HG03139 (cell line): ENCODE measurements at regions not wholly inside any gene's neighbourhood (a gene's known extent, or its start where the extent isn't known, plus 50 kb on each side); places are given as distances from the start of the nearest gene placed in this dataset.

Source experiments
- ATAC-seq: cut with Tn5 transposase; IDR thresholded peaks from one replicate; pipeline ENCODE4 v1.9.1; 2021; ENCODE audit not compliant: unreplicated experiment

- ATAC-seq: no peak
These were observed 841.4 kb downstream of the JRKL start for GRCh38 chr11:97231231-97231630.

GRCh38 chr11:97234016-97234415 is 844.2 kb downstream of the JRKL start:
- no peak for ATAC-seq

GRCh38 chr11:97237151-97237550 is 847.3 kb downstream of the JRKL start:
- no peak for ATAC-seq

GRCh38 chr11:97247601-97248000 is 857.8 kb downstream of the JRKL start:
- no peak for ATAC-seq

DNA sequence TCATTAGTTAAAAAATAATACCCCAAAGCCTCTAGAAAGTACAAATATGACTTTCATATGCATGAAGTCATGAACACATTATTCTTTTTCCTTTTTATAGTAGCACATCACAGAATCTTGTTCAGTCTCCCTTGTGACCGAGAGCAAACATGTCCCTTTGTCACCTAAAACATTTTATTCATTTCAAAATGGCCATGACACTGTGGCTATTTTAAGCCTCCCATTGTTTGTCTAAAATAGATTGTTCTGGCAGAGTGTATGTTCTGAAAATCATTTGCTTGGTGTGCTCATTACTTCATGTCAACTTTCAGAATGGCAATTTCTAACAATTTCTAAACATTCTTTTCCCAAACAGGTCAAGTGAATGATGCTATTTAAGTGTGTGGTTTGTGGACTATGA is 865.0 kb downstream of the JRKL start:
- no peak for ATAC-seq

DNA sequence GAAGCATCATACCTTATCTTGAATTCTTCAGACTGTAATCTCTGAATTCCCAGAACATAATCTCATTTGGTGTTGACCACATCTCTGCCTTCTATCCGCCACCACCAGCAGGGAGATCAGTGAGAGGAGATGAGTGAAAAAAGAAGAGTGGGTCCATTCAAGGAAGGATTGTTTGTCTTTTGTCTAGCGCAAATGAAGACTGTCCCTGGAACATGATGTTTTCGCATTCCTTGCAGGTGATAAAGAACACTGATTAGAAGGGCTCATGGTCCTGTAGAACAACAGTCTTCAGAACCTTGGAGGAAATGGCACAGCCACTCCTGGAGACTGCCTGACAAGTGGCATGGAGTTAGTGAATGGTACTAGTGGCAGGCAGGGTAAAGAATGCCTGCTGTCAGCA is 869.6 kb downstream of the JRKL start:
- ATAC-seq: no peak

DNA sequence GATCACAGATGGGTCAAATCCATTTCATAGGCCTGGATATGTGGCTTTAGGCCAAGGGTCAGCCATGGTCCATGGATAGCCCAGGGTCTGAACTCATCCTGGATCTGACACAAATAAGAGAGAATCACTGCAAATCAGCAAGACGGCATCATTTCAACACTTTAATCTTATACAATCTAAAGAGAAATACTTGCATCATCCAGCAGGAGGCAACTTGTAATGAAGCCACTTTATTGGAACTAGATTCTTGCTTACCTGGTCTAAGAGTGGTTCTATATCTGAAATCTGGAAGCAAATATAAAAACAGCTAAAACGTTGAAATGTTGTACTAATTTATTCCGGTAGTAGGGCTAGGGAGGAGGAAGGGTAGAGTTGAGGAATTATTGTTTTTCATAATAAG is 870.1 kb downstream of the JRKL start:
- no peak for ATAC-seq

GRCh38 chr11:97263183-97263858 is 873.5 kb downstream of the JRKL start:
- ATAC-seq: no peak

GRCh38 chr11:97269527-97269926 is 879.7 kb downstream of the JRKL start:
- no peak for ATAC-seq

- no peak for ATAC-seq
These were observed 889.5 kb downstream of the JRKL start for GRCh38 chr11:97279341-97279740.

DNA sequence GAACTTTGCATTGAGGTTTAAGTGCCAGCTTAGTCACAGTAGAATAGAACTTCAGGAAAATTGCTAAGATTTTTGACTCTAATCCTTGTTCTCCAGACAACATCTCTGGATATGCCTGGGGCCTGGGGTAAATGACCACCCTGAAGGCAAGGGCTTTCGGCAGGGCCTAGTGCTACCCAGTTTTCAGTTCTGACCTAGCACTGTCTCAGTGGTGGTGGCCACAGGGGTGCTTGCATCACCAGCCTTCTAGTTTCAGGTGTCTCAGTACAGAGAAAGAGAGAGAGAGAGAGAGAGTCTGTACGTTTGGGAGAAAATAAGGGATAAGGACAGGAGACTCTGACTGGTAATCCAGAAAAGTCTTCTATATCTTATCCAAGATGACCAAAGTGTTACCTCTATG is 890.5 kb downstream of the JRKL start:
- no peak for ATAC-seq

DNA sequence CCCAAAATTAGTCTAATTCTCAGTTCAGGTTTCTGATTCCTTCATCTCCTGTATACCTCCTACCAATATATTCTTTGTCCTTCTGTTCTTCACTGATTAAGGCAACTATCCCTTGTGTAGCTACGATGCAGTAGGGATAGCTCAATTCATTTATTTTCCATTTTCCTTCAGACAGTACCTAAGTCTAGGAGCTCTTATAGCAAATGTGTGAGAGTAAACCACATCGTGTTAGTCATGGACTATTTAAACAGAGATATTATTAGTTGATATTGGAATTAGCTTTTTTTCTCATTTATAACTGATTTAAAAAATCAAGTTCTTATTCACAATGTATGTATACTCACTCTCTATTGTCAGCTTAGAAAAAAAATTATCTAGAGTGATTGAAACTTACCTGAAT is 900.0 kb downstream of the JRKL start:
- no peak for ATAC-seq

- ATAC-seq: no peak
These were observed 900.7 kb downstream of the JRKL start for GRCh38 chr11:97290464-97291041.

- ATAC-seq: no peak
These were observed 906.5 kb downstream of the JRKL start for GRCh38 chr11:97296301-97296700.

DNA sequence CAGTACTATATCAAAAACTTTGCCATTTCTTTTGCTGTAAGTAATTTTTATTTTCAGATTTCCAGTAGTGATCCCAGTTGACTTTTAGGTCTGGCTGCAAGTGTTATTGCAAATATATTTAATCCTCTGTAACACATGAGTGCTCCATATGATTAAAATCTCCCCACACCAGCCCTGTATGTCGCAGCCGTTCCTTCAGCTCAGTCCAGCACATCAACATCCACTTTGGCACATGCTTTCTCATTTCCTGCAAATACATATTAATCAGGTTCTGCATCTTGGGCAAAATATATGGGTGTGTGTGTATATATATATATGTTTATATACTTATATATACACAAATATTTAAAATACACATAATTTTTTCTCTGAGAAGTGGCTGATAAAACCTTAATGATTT is 919.5 kb downstream of the JRKL start:
- ATAC-seq: no peak

DNA sequence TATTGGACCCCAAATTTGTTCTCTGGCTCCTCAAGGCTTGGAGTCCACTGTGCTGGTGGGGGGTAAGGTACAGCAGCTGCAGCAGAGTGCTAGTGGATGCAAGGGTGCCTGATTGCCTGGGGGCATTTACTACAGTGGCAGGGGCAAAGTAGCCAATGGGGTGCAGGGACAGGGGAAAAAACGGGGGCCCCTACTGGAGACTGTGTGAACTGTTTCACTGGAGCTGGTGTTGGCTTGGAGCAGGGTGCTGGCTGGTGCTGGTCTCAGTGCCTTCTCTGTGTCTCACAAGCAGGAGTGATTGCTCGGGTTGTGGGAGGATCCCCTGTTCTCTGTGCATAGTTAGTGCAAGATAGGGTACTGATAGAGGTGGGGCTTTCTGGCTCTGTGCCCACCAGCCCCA is 935.9 kb downstream of the JRKL start:
- no peak for ATAC-seq

- ATAC-seq: no peak
These were observed 942.5 kb downstream of the JRKL start for GRCh38 chr11:97332271-97332670.

DNA sequence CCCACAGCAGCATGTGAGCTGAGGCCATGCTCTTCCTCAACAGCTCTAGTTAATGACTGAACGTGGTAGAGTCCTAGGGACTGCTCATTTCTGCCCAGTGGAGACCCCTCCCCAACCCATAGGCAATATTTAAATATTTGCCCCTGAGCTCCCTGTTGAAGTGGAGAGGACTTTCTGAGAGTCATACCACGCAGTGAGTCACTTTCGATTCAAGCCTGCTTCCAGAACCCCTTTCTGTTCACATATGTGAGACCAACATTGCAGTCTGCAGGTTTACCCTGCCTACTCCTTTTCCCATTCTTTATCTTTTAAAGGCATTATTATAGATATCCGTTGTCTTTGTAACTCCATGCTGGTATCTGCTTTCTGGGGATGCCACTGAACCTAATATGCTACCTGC is 946.3 kb downstream of the JRKL start:
- no peak for ATAC-seq

DNA sequence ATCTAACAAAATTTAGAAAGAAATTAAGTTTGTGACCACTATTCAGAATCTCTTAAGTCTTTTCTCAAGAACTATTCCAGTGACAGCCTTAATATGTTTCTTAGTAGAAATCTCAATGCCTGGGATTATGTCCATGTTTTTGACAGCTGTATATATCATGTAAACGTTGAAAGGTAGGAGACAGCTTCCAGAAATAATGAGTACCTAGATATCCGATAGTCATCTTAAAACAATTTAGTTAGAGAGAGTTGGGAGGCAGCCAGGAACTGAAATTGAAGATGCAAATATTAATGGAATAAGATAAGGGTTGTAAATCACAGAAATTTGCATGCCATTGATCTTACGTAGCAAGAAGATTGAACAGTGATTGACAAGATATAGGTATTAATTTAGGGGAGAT is 955.2 kb downstream of the JRKL start:
- ATAC-seq: no peak

DNA sequence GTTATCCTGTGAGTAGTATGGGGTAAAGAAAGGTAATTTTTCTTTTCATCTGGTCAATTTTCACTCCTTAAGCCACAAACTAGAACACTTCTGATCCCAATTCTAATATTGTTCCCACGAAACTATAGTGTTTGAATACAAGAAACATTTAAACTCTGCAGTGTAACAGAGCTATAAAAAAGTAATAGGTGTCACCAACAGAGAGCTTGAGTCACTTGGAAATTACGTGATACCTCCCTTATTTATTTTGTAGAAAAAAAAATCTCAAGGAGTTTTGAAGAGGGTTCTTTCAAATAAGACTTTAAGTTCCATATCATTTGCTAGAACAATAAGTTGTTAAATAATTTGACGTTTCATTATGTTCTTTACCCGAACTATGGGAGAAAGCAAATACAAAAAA is 959.4 kb downstream of the JRKL start:
- ATAC-seq: no peak

DNA sequence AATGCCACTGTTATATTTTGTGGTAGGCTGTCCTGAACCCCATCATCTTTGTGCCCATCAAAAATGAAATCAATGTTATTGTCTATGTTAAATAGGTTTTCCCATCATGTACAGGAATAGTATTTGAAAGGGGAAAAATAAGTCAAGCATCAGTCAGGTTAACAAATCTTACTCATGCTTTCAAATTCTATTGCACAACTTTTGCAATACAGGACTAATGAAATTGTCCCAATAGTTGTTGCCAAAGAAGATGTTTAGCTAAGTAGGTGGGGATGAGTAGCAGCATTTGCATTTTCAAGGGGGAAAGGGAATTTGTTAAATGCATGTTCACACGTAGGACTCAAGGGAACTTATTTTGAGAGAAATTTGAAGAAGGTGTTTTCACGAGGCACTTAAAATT is 962.1 kb downstream of the JRKL start:
- ATAC-seq: no peak

- ATAC-seq: no peak
These were observed 964.2 kb downstream of the JRKL start for GRCh38 chr11:97354026-97354425.

DNA sequence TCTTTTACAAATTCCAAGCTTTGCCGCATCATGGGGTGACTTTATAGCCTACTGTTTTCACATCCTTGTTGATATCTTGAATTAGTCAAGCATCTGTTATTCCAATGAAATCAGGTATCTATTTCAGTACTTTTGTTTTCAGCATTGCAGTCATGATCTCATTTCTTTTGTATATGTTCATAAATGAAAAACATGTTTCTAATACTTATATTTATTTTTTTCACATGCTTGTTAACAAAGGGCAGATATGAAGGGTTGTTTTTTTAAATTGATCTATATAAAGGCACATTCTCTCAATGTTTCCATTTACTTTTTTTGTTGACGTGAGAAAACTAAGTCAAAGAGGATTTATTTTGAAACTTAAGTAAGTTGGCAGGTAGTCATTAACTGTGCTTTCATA is 964.8 kb downstream of the JRKL start:
- no peak for ATAC-seq
